Liver (tissue), 7 donors: ENCODE measurements at regions not wholly inside any gene's neighbourhood (a gene's known extent, or its start where the extent isn't known, plus 50 kb on each side); places are given as distances from the start of the nearest gene placed in this dataset.

Experiments
- DNase-seq: peaks from one replicate; pipeline ENCODE4 v3.0.0-alpha.2; 2017; ENCODE audit warnings: low spot score
- H3K27ac ChIP-seq, 2 donors: one replicate each; pipeline ENCODE4 v1.7.0; 2013; ENCODE audit warnings: inconsistent platforms in 2 of 2, low read length in 2 of 2, control low read depth in 1 of 2, low read depth in 1 of 2, mild to moderate bottlenecking in 1 of 2
- H3K27me3 ChIP-seq, 4 donors: one replicate each; pipeline versions ENCODE4 v1.6.1 to v1.7.0; 2013; ENCODE audit warnings: low read length in 3 of 4, inconsistent platforms in 1 of 4, mild to moderate bottlenecking in 1 of 4, moderate library complexity in 1 of 4; ENCODE audit not compliant: control insufficient read depth in 4 of 4, insufficient read depth in 4 of 4
- H3K36me3 ChIP-seq, 4 donors: one replicate each; pipeline versions ENCODE4 v1.6.1 to v1.7.0; 2013; ENCODE audit warnings: low read length in 3 of 4, mild to moderate bottlenecking in 3 of 4, low read depth in 1 of 4, moderate library complexity in 1 of 4; ENCODE audit not compliant: control insufficient read depth in 4 of 4, insufficient read depth in 3 of 4
- H3K4me1 ChIP-seq, 4 donors: one replicate each; pipeline versions ENCODE4 v1.6.1 to v1.7.0; 2013; ENCODE audit warnings: low read length in 3 of 4, mild to moderate bottlenecking in 3 of 4, moderate library complexity in 1 of 4; ENCODE audit not compliant: control insufficient read depth in 4 of 4, insufficient read depth in 4 of 4
- H3K4me3 ChIP-seq, 3 donors: one replicate each; pipeline versions ENCODE4 v1.6.1 to v1.7.0; 2013; ENCODE audit warnings: low read length in 3 of 3, control low read depth in 1 of 3, low read depth in 1 of 3, mild to moderate bottlenecking in 1 of 3
- H3K9ac ChIP-seq, 2 donors: one replicate each; pipeline ENCODE4 v1.7.0; 2013; ENCODE audit warnings: low read length in 2 of 2, mild to moderate bottlenecking in 2 of 2, moderate library complexity in 2 of 2, control low read depth in 1 of 2, low read depth in 1 of 2
- H3K9me3 ChIP-seq, 4 donors: one replicate each; pipeline versions ENCODE4 v1.6.1 to v1.7.0; 2013; ENCODE audit warnings: low read length in 3 of 4; ENCODE audit not compliant: control insufficient read depth in 4 of 4
- EGR1 ChIP-seq, 2 donors: IDR thresholded peaks; 2 replicates each; pipeline ENCODE4 v1.6.1; 2016 to 2018; ENCODE audit warnings: antibody characterized with exemption in 2 of 2, low read depth in 2 of 2
- FOXA1 ChIP-seq: IDR thresholded peaks from 2 replicates; pipeline ENCODE4 v1.6.1; 2016; ENCODE audit warnings: antibody characterized with exemption
- FOXA2 ChIP-seq: IDR thresholded peaks from 2 replicates; pipeline ENCODE4 v1.6.1; 2016; ENCODE audit warnings: antibody characterized with exemption
- GABPA ChIP-seq, 2 donors: IDR thresholded peaks in 1 of 2; conservative IDR thresholded peaks in 1 of 2; 2 replicates each; pipeline ENCODE4 v1.6.1; 2016; ENCODE audit warnings: antibody characterized with exemption in 2 of 2, mild to moderate bottlenecking in 1 of 2, moderate library complexity in 1 of 2
- HNF4A ChIP-seq, 2 donors: conservative IDR thresholded peaks; 2 replicates each; pipeline ENCODE4 v1.6.1; 2016; ENCODE audit warnings: antibody characterized with exemption in 2 of 2, mild to moderate bottlenecking in 2 of 2
- HNF4G ChIP-seq: IDR thresholded peaks from 2 replicates; pipeline ENCODE4 v1.6.1; 2016; ENCODE audit warnings: antibody characterized with exemption
- JUND ChIP-seq, 2 donors: IDR thresholded peaks; 2 replicates each; pipeline ENCODE4 v1.6.1; 2016; ENCODE audit warnings: antibody characterized with exemption in 2 of 2
- NR2F2 ChIP-seq: IDR thresholded peaks from 2 replicates; pipeline ENCODE4 v1.6.1; 2016; ENCODE audit warnings: antibody characterized with exemption
- RAD21 ChIP-seq, 2 donors: IDR thresholded peaks; 2 replicates each; pipeline ENCODE4 v1.6.1; 2016; ENCODE audit warnings: antibody characterized with exemption in 2 of 2, mild to moderate bottlenecking in 2 of 2
- RXRA ChIP-seq, 2 donors: IDR thresholded peaks; 2 replicates each; pipeline ENCODE4 v1.6.1; 2017 to 2018; ENCODE audit warnings: antibody characterized with exemption in 2 of 2, mild to moderate bottlenecking in 1 of 2
- SP1 ChIP-seq: IDR thresholded peaks from 2 replicates; pipeline ENCODE4 v1.6.1; 2018; ENCODE audit warnings: antibody characterized with exemption, mild to moderate bottlenecking
- TAF1 ChIP-seq: conservative IDR thresholded peaks from 2 replicates; pipeline ENCODE4 v1.6.1; 2016; ENCODE audit warnings: antibody characterized with exemption, mild to moderate bottlenecking
- YY1 ChIP-seq: IDR thresholded peaks from 2 replicates; pipeline ENCODE4 v1.6.1; 2016; ENCODE audit warnings: antibody characterized with exemption, mild to moderate bottlenecking
- TF ChIP-seq, protein P1 (sequence below): IDR thresholded peaks from 2 replicates; pipeline ENCODE4 v1.6.1; 2016; ENCODE audit warnings: antibody characterized with exemption, mild to moderate bottlenecking
- TF ChIP-seq, protein P2 (sequence below): IDR thresholded peaks from 2 replicates; pipeline ENCODE4 v1.6.1; 2016; ENCODE audit warnings: antibody characterized with exemption
- TF ChIP-seq, protein P3 (sequence below): fragments of 150-350 bp; IDR thresholded peaks from 2 replicates; pipeline ENCODE4 v1.5.1; 2017; ENCODE audit warnings: improper control_type of control experiment, low read depth, low read length; ENCODE audit not compliant: missing input control
- TF ChIP-seq, protein P4 (sequence below): IDR thresholded peaks from 2 replicates; pipeline ENCODE4 v1.6.1; 2016; ENCODE audit warnings: antibody characterized with exemption
- TF ChIP-seq, protein P5 (sequence below): IDR thresholded peaks from 2 replicates; pipeline ENCODE4 v1.6.1; 2016; ENCODE audit warnings: antibody characterized with exemption
- donor health status: healthy.
- donor health status: healthy.
- donor health status: healthy.
- donor health status: healthy.

DNA sequence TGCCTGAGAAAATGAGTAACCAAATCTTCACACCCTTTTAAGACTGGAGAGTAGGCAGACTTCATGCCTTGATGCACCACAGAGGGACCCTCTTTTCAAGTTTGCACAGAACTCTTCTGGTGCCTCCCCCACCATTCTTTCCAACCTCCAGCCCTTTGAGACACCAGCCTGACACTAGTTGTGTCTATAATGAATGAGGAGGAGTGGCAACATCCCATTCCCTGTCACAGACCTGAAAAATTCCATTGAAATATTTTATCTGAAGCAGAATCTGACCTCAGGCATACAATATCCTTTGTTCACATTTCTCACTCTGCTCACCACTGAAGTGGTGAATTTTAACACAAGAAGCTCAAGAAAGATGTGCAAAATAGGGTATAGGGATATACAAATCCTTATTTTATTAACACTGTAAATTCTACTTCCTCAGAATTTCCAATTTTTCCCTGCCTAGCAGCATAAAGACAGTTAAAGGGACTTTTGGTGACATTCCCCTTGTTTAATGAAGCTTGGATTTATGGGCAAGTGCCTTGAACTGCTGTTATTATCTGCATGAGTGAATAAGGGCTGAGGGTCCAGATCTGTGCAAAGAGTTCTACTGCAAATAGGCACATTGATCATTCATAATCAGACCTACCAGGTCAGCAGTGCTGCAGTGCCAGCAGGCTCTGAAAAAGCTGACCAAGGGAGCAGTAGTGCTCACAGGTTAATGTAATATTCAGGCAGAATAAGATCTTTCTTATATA, 149.9 kb upstream of the PAQR3 start:
- H3K9ac ChIP-seq, result no peak overlapping the region
- H3K4me1 ChIP-seq, result no peaks in the 10 kb centered on the region
- H3K36me3 ChIP-seq, result no peaks in the 10 kb centered on the region
- no peaks in the 10 kb centered on the region for H3K27me3 ChIP-seq
- H3K9me3 ChIP-seq, result no peaks in the 10 kb centered on the region
- no peak for DNase-seq
- TF ChIP-seq, protein P1, sequence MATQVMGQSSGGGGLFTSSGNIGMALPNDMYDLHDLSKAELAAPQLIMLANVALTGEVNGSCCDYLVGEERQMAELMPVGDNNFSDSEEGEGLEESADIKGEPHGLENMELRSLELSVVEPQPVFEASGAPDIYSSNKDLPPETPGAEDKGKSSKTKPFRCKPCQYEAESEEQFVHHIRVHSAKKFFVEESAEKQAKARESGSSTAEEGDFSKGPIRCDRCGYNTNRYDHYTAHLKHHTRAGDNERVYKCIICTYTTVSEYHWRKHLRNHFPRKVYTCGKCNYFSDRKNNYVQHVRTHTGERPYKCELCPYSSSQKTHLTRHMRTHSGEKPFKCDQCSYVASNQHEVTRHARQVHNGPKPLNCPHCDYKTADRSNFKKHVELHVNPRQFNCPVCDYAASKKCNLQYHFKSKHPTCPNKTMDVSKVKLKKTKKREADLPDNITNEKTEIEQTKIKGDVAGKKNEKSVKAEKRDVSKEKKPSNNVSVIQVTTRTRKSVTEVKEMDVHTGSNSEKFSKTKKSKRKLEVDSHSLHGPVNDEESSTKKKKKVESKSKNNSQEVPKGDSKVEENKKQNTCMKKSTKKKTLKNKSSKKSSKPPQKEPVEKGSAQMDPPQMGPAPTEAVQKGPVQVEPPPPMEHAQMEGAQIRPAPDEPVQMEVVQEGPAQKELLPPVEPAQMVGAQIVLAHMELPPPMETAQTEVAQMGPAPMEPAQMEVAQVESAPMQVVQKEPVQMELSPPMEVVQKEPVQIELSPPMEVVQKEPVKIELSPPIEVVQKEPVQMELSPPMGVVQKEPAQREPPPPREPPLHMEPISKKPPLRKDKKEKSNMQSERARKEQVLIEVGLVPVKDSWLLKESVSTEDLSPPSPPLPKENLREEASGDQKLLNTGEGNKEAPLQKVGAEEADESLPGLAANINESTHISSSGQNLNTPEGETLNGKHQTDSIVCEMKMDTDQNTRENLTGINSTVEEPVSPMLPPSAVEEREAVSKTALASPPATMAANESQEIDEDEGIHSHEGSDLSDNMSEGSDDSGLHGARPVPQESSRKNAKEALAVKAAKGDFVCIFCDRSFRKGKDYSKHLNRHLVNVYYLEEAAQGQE, result no peak
- TF ChIP-seq FOXA1, result no peak
- TF ChIP-seq, protein P2, sequence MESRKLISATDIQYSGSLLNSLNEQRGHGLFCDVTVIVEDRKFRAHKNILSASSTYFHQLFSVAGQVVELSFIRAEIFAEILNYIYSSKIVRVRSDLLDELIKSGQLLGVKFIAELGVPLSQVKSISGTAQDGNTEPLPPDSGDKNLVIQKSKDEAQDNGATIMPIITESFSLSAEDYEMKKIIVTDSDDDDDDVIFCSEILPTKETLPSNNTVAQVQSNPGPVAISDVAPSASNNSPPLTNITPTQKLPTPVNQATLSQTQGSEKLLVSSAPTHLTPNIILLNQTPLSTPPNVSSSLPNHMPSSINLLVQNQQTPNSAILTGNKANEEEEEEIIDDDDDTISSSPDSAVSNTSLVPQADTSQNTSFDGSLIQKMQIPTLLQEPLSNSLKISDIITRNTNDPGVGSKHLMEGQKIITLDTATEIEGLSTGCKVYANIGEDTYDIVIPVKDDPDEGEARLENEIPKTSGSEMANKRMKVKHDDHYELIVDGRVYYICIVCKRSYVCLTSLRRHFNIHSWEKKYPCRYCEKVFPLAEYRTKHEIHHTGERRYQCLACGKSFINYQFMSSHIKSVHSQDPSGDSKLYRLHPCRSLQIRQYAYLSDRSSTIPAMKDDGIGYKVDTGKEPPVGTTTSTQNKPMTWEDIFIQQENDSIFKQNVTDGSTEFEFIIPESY, result no peak
- no peak for TF ChIP-seq YY1
- no peak for TF ChIP-seq HNF4A (conservative IDR thresholded peaks at IDR 0.05)
- TF ChIP-seq JUND (IDR thresholded peaks at IDR 0.05), result no peak
- TF ChIP-seq FOXA2, result no peak
- no peak for TF ChIP-seq HNF4G
- TF ChIP-seq, protein P3, sequence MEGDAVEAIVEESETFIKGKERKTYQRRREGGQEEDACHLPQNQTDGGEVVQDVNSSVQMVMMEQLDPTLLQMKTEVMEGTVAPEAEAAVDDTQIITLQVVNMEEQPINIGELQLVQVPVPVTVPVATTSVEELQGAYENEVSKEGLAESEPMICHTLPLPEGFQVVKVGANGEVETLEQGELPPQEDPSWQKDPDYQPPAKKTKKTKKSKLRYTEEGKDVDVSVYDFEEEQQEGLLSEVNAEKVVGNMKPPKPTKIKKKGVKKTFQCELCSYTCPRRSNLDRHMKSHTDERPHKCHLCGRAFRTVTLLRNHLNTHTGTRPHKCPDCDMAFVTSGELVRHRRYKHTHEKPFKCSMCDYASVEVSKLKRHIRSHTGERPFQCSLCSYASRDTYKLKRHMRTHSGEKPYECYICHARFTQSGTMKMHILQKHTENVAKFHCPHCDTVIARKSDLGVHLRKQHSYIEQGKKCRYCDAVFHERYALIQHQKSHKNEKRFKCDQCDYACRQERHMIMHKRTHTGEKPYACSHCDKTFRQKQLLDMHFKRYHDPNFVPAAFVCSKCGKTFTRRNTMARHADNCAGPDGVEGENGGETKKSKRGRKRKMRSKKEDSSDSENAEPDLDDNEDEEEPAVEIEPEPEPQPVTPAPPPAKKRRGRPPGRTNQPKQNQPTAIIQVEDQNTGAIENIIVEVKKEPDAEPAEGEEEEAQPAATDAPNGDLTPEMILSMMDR, result no peak
- TF ChIP-seq, protein P4, sequence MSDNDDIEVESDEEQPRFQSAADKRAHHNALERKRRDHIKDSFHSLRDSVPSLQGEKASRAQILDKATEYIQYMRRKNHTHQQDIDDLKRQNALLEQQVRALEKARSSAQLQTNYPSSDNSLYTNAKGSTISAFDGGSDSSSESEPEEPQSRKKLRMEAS, result no peak
- no peak for TF ChIP-seq EGR1 (IDR thresholded peaks at IDR 0.05; ENCODE audit: low read depth in 2 of 2)
- TF ChIP-seq NR2F2, result no peak
- TF ChIP-seq, protein P5, sequence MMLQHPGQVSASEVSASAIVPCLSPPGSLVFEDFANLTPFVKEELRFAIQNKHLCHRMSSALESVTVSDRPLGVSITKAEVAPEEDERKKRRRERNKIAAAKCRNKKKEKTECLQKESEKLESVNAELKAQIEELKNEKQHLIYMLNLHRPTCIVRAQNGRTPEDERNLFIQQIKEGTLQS, result no peak
- no peak for TF ChIP-seq GABPA (IDR thresholded peaks at IDR 0.05 in 1 of 2, conservative IDR thresholded peaks at IDR 0.05 in 1 of 2)
- no peak for TF ChIP-seq RXRA (IDR thresholded peaks at IDR 0.05)
- no peak for TF ChIP-seq TAF1
- no peak for TF ChIP-seq SP1
- TF ChIP-seq RAD21 (IDR thresholded peaks at IDR 0.05), result no peak
- no peak overlapping the region for H3K27ac ChIP-seq
- no peak overlapping the region for H3K4me3 ChIP-seq
